NCI-H146 treated with DMSO at 0.1 percent for 48 hours (cell line): ENCODE measurements at regions not wholly inside any gene's neighbourhood (a gene's known extent, or its start where the extent isn't known, plus 50 kb on each side); places are given as distances from the start of the nearest gene placed in this dataset.

Experiments used
- DNase-seq: peaks from one replicate; lab custom pipeline; 2025; ENCODE audit not compliant: unreplicated experiment; lab: John Stamatoyannopoulos, UW

- DNase-seq = no peak
Observed at GRCh38 chr7:35581605-35582210, 113.2 kb downstream of the HERPUD2 start.

- DNase-seq = no peak
Observed at GRCh38 chr7:35576031-35576573, 118.8 kb downstream of the HERPUD2 start.

- no peak for DNase-seq
Observed at GRCh38 chr7:35571611-35572240, 123.2 kb downstream of the HERPUD2 start.

- DNase-seq = no peak
Observed at GRCh38 chr7:35570937-35571336, 124.0 kb downstream of the HERPUD2 start.

GRCh38 chr7:35565927-35566326, 129.0 kb downstream of the HERPUD2 start:
- DNase-seq = peak; percentile 35

GRCh38 chr7:35558841-35559240, 136.1 kb downstream of the HERPUD2 start:
- no peak for DNase-seq

- no peak for DNase-seq
Observed at GRCh38 chr7:35556515-35557471, 138.1 kb downstream of the HERPUD2 start.

- DNase-seq = no peak
Observed at GRCh38 chr7:35555934-35556333, 139.0 kb downstream of the HERPUD2 start.

GRCh38 chr7:35555386-35555785, 139.5 kb downstream of the HERPUD2 start:
- no peak for DNase-seq

- no peak for DNase-seq
Observed at GRCh38 chr7:35553519-35553918, 141.4 kb downstream of the HERPUD2 start.

GRCh38 chr7:35552691-35553090, 142.2 kb downstream of the HERPUD2 start:
- no peak for DNase-seq

- DNase-seq = no peak
Observed at GRCh38 chr7:35551321-35552081, 143.4 kb downstream of the HERPUD2 start.

GRCh38 chr7:35550831-35551230, 144.1 kb downstream of the HERPUD2 start:
- no peak for DNase-seq

GRCh38 chr7:35549781-35550180, 145.2 kb downstream of the HERPUD2 start:
- DNase-seq = no peak

GRCh38 chr7:35548291-35548690, 146.6 kb downstream of the HERPUD2 start:
- no peak for DNase-seq

- no peak for DNase-seq
Observed at GRCh38 chr7:35546691-35547429, 148.1 kb downstream of the HERPUD2 start.

GRCh38 chr7:35545831-35546230, 149.1 kb downstream of the HERPUD2 start:
- no peak for DNase-seq

GRCh38 chr7:35544028-35544742, 150.8 kb downstream of the HERPUD2 start:
- no peak for DNase-seq
